ENCODE measurements at regions not wholly inside any gene's neighbourhood (a gene's known extent, or its start where the extent isn't known, plus 50 kb on each side); places are given as distances from the start of the nearest gene placed in this dataset.

DNA sequence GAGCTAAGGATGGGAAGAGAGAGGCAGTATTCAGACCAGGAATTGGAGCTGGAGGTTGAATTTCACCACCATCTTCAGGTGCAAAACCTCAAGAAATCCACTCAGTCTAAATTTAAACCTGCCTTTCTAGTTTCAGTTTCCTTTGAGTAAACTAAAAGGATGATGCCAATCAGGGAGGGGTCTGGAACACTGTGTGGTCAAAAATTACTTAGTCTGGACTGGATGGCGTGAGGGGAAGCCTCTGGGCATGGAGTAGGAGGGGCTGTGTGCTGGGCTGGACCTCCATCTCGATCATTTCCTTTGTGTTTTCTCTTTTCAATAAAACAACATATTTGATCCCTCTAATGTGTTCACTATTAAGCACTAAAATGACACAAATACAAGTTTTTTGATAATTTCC lies 120.1 kb downstream of the GC start:
- TF ChIP-seq TAF1 (IDR thresholded peaks at IDR 0.05; ENCODE audit: low read depth) (no peak), CEBPB (IDR thresholded peaks at IDR 0.05) (no peak)
- TF ChIP-seq, protein P1, sequence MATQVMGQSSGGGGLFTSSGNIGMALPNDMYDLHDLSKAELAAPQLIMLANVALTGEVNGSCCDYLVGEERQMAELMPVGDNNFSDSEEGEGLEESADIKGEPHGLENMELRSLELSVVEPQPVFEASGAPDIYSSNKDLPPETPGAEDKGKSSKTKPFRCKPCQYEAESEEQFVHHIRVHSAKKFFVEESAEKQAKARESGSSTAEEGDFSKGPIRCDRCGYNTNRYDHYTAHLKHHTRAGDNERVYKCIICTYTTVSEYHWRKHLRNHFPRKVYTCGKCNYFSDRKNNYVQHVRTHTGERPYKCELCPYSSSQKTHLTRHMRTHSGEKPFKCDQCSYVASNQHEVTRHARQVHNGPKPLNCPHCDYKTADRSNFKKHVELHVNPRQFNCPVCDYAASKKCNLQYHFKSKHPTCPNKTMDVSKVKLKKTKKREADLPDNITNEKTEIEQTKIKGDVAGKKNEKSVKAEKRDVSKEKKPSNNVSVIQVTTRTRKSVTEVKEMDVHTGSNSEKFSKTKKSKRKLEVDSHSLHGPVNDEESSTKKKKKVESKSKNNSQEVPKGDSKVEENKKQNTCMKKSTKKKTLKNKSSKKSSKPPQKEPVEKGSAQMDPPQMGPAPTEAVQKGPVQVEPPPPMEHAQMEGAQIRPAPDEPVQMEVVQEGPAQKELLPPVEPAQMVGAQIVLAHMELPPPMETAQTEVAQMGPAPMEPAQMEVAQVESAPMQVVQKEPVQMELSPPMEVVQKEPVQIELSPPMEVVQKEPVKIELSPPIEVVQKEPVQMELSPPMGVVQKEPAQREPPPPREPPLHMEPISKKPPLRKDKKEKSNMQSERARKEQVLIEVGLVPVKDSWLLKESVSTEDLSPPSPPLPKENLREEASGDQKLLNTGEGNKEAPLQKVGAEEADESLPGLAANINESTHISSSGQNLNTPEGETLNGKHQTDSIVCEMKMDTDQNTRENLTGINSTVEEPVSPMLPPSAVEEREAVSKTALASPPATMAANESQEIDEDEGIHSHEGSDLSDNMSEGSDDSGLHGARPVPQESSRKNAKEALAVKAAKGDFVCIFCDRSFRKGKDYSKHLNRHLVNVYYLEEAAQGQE (IDR thresholded peaks at IDR 0.05; ENCODE audit: low read depth) = no peak

DNA sequence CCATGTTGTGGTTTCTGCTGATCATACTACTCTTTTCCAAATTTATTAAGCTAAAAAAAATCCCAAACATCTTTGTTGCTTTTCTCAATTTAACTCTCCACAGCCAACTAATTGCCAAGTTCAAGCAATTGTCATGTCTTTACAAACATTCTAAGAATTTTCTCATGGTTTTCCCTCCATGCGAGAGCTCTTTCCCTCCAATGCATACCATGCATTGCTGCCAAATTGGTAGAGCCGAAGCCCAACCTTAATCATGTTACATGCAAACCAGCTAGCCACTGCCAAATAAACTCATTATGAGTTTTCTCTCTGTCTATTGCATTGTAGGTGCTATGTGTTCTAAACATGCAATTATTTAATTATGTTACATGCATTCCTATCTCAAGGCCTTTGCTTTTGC lies 123.9 kb downstream of the GC start:
- TF ChIP-seq YY1 (IDR thresholded peaks at IDR 0.05; ENCODE audit: low read depth) (no peak), USF1 (IDR thresholded peaks at IDR 0.05) (no peak), TAF1 (IDR thresholded peaks at IDR 0.05; ENCODE audit: low read depth) (no peak), EP300 (IDR thresholded peaks at IDR 0.05; ENCODE audit: borderline replicate concordance) (no peak), FOXM1 (IDR thresholded peaks at IDR 0.05; ENCODE audit: borderline replicate concordance, low read depth) (no peak), CEBPB (IDR thresholded peaks at IDR 0.05) (no peak), TEAD4 (IDR thresholded peaks at IDR 0.05) (no peak), TCF12 (IDR thresholded peaks at IDR 0.05; ENCODE audit: low read depth) (no peak), NFIC (IDR thresholded peaks at IDR 0.05) (no peak), CREB1 (IDR thresholded peaks at IDR 0.05; ENCODE audit: low read depth) (no peak), EGR1 (IDR thresholded peaks at IDR 0.05) (no peak), RAD21 (IDR thresholded peaks at IDR 0.05; ENCODE audit: low read depth) (no peak), ZBTB7A (IDR thresholded peaks at IDR 0.05; ENCODE audit: low read depth) (no peak)
- TF ChIP-seq, protein P2, sequence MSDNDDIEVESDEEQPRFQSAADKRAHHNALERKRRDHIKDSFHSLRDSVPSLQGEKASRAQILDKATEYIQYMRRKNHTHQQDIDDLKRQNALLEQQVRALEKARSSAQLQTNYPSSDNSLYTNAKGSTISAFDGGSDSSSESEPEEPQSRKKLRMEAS (IDR thresholded peaks at IDR 0.05) = no peak
- TF ChIP-seq, protein P1 (IDR thresholded peaks at IDR 0.05; ENCODE audit: low read depth) = no peak

DNA sequence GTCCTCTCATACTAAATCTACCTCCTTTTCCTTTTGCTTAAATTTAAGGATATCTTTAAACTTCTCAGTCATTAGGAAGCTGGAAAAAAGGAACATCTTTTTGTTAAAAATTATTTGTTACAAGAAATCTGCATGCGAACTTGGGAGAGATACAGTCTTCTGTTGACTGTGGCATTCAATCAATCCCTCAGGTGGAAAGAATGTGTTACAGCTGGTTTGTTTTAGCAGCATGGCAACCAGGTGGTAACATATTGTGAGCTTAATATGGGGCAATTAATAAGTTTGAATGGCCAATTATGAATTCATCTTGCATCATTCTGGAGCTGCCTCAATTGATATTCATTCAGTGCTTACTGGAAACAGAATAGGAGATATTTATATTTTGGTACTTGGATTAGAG lies 135.0 kb downstream of the GC start:
- TF ChIP-seq, protein P2 (IDR thresholded peaks at IDR 0.05) = no peak
- no peak for TF ChIP-seq FOXM1 (IDR thresholded peaks at IDR 0.05; ENCODE audit: borderline replicate concordance, low read depth)
- TF ChIP-seq, protein P1 (IDR thresholded peaks at IDR 0.05; ENCODE audit: low read depth) = no peak
- no peak for TF ChIP-seq ZBTB7A (IDR thresholded peaks at IDR 0.05; ENCODE audit: low read depth)
- TF ChIP-seq TCF12 (IDR thresholded peaks at IDR 0.05; ENCODE audit: low read depth) = no peak
- TF ChIP-seq EGR1 (IDR thresholded peaks at IDR 0.05) = no peak
- TF ChIP-seq USF1 (IDR thresholded peaks at IDR 0.05) = no peak
- TF ChIP-seq TEAD4 (IDR thresholded peaks at IDR 0.05) = no peak
- TF ChIP-seq TAF1 (IDR thresholded peaks at IDR 0.05; ENCODE audit: low read depth) = no peak
- TF ChIP-seq EP300 (IDR thresholded peaks at IDR 0.05; ENCODE audit: borderline replicate concordance) = no peak
- TF ChIP-seq YY1 (IDR thresholded peaks at IDR 0.05; ENCODE audit: low read depth) = no peak
- TF ChIP-seq CEBPB (IDR thresholded peaks at IDR 0.05) = no peak
- TF ChIP-seq CREB1 (IDR thresholded peaks at IDR 0.05; ENCODE audit: low read depth) = no peak
- TF ChIP-seq RAD21 (IDR thresholded peaks at IDR 0.05; ENCODE audit: low read depth) = no peak

GRCh38 chr4:71648448-71648847 lies 135.4 kb downstream of the GC start:
- 0 out of 2 replicates have a peak, but pooled peaks have one; percentile 5 for TF ChIP-seq TEAD4 (IDR thresholded peaks at IDR 0.05)
- peak; percentile 87 for TF ChIP-seq CEBPB (IDR thresholded peaks at IDR 0.05)
- no peak for TF ChIP-seq ZBTB7A (IDR thresholded peaks at IDR 0.05; ENCODE audit: low read depth)
- no peak for TF ChIP-seq NFIC (IDR thresholded peaks at IDR 0.05)
- TF ChIP-seq, protein P2 (IDR thresholded peaks at IDR 0.05) = no peak
- no peak for TF ChIP-seq TAF1 (IDR thresholded peaks at IDR 0.05; ENCODE audit: low read depth)

- no peak for TF ChIP-seq NFIC (IDR thresholded peaks at IDR 0.05)
- TF ChIP-seq CEBPB (IDR thresholded peaks at IDR 0.05) = no peak
- TF ChIP-seq YY1 (IDR thresholded peaks at IDR 0.05; ENCODE audit: low read depth) = no peak
- no peak for TF ChIP-seq TAF1 (IDR thresholded peaks at IDR 0.05; ENCODE audit: low read depth)
- TF ChIP-seq RAD21 (IDR thresholded peaks at IDR 0.05; ENCODE audit: low read depth) = no peak
- TF ChIP-seq TEAD4 (IDR thresholded peaks at IDR 0.05) = no peak
- TF ChIP-seq USF1 (IDR thresholded peaks at IDR 0.05) = no peak
- TF ChIP-seq CREB1 (IDR thresholded peaks at IDR 0.05; ENCODE audit: low read depth) = no peak
- no peak for TF ChIP-seq TCF12 (IDR thresholded peaks at IDR 0.05; ENCODE audit: low read depth)
- TF ChIP-seq, protein P2 (IDR thresholded peaks at IDR 0.05) = no peak
- TF ChIP-seq, protein P1 (IDR thresholded peaks at IDR 0.05; ENCODE audit: low read depth) = no peak
- no peak for TF ChIP-seq FOXM1 (IDR thresholded peaks at IDR 0.05; ENCODE audit: borderline replicate concordance, low read depth)
- no peak for TF ChIP-seq EP300 (IDR thresholded peaks at IDR 0.05; ENCODE audit: borderline replicate concordance)
- no peak for TF ChIP-seq ZBTB7A (IDR thresholded peaks at IDR 0.05; ENCODE audit: low read depth)
These were observed 144.5 kb downstream of the GC start for GRCh38 chr4:71639380-71639779.
